ENCODE measurements at regions not wholly inside any gene's neighbourhood (a gene's known extent, or its start where the extent isn't known, plus 50 kb on each side); places are given as distances from the start of the nearest gene placed in this dataset.
"Not testable (repeated sequence)": the region's sequence is repeated elsewhere in the genome, so short reads cannot be mapped to it uniquely, and the experiment has no call there.

- DNase-seq: peak; percentile 3
Measured at GRCh38 chr11:93032580-93032979, 63.1 kb downstream of the MTNR1B start.

GRCh38 chr11:93033093-93033492 lies 63.6 kb downstream of the MTNR1B start:
- no peak for DNase-seq

GRCh38 chr11:93034031-93034722 lies 64.7 kb downstream of the MTNR1B start:
- no peak for DNase-seq

- DNase-seq: no peak
Measured at GRCh38 chr11:93034723-93035039, 65.2 kb downstream of the MTNR1B start.

- no peak for DNase-seq
Measured at GRCh38 chr11:93038521-93038920, 69.1 kb downstream of the MTNR1B start.

GRCh38 chr11:93039531-93040240 lies 70.2 kb downstream of the MTNR1B start:
- DNase-seq: no peak

GRCh38 chr11:93041682-93042081 lies 72.2 kb downstream of the MTNR1B start:
- DNase-seq: no peak

GRCh38 chr11:93043186-93043585 lies 73.7 kb downstream of the MTNR1B start:
- not testable (repeated sequence) for DNase-seq

GRCh38 chr11:93049740-93050139 lies 80.3 kb downstream of the MTNR1B start:
- no peak for DNase-seq

- DNase-seq: no peak
Measured at GRCh38 chr11:93051186-93051585, 81.7 kb downstream of the MTNR1B start.

- no peak for DNase-seq
Measured at GRCh38 chr11:93053864-93054263, 84.4 kb downstream of the MTNR1B start.

- DNase-seq: no peak
Measured at GRCh38 chr11:93054279-93054678, 84.8 kb downstream of the MTNR1B start.

- no peak for DNase-seq
Measured at GRCh38 chr11:93054881-93055280, 85.4 kb downstream of the MTNR1B start.

GRCh38 chr11:93059117-93059957 lies 89.9 kb downstream of the MTNR1B start:
- DNase-seq: peak; percentile 34

GRCh38 chr11:93063086-93063485 lies 93.6 kb downstream of the MTNR1B start:
- DNase-seq: no peak

- not testable (repeated sequence) for DNase-seq
Measured at GRCh38 chr11:93065074-93065674, 95.7 kb downstream of the MTNR1B start.

GRCh38 chr11:93067881-93068390 lies 98.5 kb downstream of the MTNR1B start:
- no peak for DNase-seq

GRCh38 chr11:93072229-93072914 lies 102.9 kb downstream of the MTNR1B start:
- DNase-seq: no peak

GRCh38 chr11:93073026-93073425 lies 103.6 kb downstream of the MTNR1B start:
- no peak for DNase-seq

GRCh38 chr11:93073508-93074280 lies 104.2 kb downstream of the MTNR1B start:
- no peak for DNase-seq

GRCh38 chr11:93074352-93074751 lies 104.9 kb downstream of the MTNR1B start:
- no peak for DNase-seq
